Esophagus squamous epithelium (tissue), 4 donors: ENCODE measurements at regions not wholly inside any gene's neighbourhood (a gene's known extent, or its start where the extent isn't known, plus 50 kb on each side); places are given as distances from the start of the nearest gene placed in this dataset.

Source experiments
- CTCF ChIP-seq, 6 experiments: fragments of 450-650 bp in 4 of 6; fragments of 200-600 bp in 2 of 6; sonication (generic) in 2 of 6; IDR thresholded peaks; one replicate each; pipeline ENCODE4 v1.5.1; 2016 to 2019; ENCODE audit warnings: antibody characterized with exemption in 6 of 6, mild to moderate bottlenecking in 4 of 6, moderate library complexity in 4 of 6
- POLR2A ChIP-seq, 4 donors: fragments of 450-650 bp; IDR thresholded peaks; one replicate each; pipeline ENCODE4 v1.6.1; 2017; ENCODE audit warnings: antibody characterized with exemption in 4 of 4, mild to moderate bottlenecking in 4 of 4, moderate library complexity in 3 of 4

GRCh38 chr6:97572943-97573342 lies 289.9 kb upstream of the MMS22L start:
- TF ChIP-seq CTCF (IDR thresholded peaks at IDR 0.05) (no peak), POLR2A (IDR thresholded peaks at IDR 0.05) (no peak)
